Ectodermal cell (in vitro differentiated cells): ENCODE measurements at regions not wholly inside any gene's neighbourhood (a gene's known extent, or its start where the extent isn't known, plus 50 kb on each side); places are given as distances from the start of the nearest gene placed in this dataset.
"Not testable (repeated sequence)": the region's sequence is repeated elsewhere in the genome, so short reads cannot be mapped to it uniquely, and the experiment has no call there.

ENCODE experiments used
- H3K27ac ChIP-seq: 2 replicates; pipeline ENCODE4 v1.7.0; 2013; ENCODE audit warnings: mild to moderate bottlenecking, low read depth, low read length; ENCODE audit not compliant: insufficient read depth, poor library complexity, severe bottlenecking
- H3K27me3 ChIP-seq: 2 replicates; pipeline ENCODE4 v1.7.0; 2013; ENCODE audit warnings: mild to moderate bottlenecking, low read length; ENCODE audit not compliant: insufficient read depth, control insufficient read depth, poor library complexity, severe bottlenecking
- H3K36me3 ChIP-seq: one replicate; pipeline ENCODE4 v1.7.0; 2013; ENCODE audit warnings: low read length; ENCODE audit not compliant: control insufficient read depth, insufficient read depth
- H3K4me1 ChIP-seq: one replicate; pipeline ENCODE4 v1.7.0; 2013; ENCODE audit warnings: low read length; ENCODE audit not compliant: control insufficient read depth, insufficient read depth
- H3K4me3 ChIP-seq: 2 replicates; pipeline ENCODE4 v1.7.0; 2013; ENCODE audit warnings: low read depth, low read length, control low read depth; ENCODE audit not compliant: insufficient read depth
- H3K9me3 ChIP-seq: 2 replicates; pipeline ENCODE4 v1.7.0; 2013; ENCODE audit warnings: mild to moderate bottlenecking, low read length, moderate library complexity; ENCODE audit not compliant: control insufficient read depth
- WGBS, 2 experiments: methylation state at CpG; one replicate each; pipeline ENCODE4 v1.1.7; 2013; ENCODE audit warnings: missing lambda C conversion rate in 2 of 2; 5-methylcytosine and 5-hydroxymethylcytosine counted together

DNA sequence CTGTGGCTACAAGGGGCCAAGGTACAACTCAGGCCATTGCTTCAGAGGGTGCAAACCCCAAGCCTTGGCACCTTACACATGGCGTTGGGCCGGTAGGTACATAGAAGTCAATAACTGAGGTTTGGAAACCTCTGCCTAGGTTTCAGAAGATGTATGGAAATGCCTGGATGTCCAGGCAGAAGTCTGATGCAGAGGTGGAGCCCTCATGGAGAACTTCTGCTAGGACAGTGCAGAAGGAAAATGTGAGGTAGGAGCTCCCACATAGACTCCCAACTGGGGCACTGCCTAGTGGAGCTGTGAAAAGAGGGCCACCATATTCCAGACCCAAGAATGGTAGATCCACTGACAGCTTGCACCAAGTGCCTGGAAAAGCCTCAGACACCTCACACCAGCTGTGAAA is 92.1 kb upstream of the SFRP2 start:
- H3K4me1 ChIP-seq, result no peaks in the 10 kb centered on the region
- H3K36me3 ChIP-seq, result no peaks in the 10 kb centered on the region
- no peaks in the 10 kb centered on the region for H3K27me3 ChIP-seq
- no peak overlapping the region for H3K27ac ChIP-seq
- WGBS, 2 experiments, result 95 to 96% methylated on average over 2 of the region's 2 CpGs
- no peak overlapping the region for H3K4me3 ChIP-seq
- H3K9me3 ChIP-seq, result no peaks in the 10 kb centered on the region

DNA sequence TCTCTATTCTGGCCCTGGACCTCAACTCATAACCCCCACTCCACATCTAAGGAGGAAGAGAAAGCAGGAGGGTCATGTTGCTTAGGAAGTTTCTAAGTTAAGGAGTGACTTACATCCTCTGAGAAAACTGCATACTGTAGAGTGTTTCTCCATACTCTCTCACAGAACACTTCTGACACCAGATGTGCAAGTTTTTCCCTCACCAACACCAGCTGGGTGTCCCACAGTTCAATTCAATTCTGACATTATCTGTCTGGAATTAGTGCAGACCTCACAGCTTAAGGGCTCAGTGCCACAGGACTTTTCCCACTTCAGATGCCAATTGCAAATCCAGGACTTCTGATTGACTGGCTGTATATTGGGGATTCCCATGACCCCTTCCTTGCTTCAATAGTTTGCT is 89.0 kb upstream of the SFRP2 start:
- no peak overlapping the region for H3K27ac ChIP-seq
- no peaks in the 10 kb centered on the region for H3K36me3 ChIP-seq
- no peaks in the 10 kb centered on the region for H3K9me3 ChIP-seq
- H3K27me3 ChIP-seq, result no peaks in the 10 kb centered on the region
- no peaks in the 10 kb centered on the region for H3K4me1 ChIP-seq
- no peak overlapping the region for H3K4me3 ChIP-seq

DNA sequence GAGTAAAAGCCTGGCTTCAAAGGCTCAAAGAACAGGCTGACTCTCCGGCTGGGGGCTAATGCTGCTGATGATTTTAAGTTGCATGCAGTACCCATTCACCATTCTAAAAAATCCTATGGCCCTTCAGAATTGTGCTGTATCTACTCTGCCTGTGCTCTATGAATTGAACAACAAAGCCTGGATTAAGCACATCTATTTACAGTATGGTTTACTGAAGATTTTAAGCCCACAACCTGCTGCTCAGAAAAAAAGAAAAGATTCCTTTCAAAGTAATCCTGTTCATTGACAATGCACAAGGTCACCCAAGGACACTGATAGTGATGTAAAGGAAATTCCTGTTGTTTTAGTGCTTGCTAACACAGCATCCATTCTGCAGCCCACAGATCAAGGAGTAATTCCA is 84.9 kb upstream of the SFRP2 start:
- WGBS, 2 experiments, result 71% methylated on average over 1 of the region's 1 CpG

DNA sequence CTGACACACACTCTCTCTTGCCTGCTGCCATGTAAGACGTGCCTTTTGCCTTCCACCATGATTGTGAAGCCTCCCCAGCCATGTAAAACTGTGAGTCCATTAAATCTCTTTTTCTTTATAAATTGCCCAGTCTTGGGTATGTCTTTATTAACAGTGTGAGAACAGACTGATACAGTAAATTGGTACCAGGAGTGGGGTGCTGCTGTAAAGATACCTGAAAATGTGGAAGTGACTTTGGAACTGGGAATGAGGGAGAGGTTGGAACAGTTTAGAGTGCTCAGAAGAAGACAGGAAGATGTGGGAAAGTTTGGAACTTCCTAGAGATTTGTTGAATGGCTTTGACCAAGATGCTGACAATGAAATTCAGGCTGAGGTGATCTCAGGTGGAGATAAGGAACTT is 77.9 kb upstream of the SFRP2 start:
- not testable (repeated sequence) for H3K4me3 ChIP-seq, H3K4me1 ChIP-seq, H3K9me3 ChIP-seq, H3K27me3 ChIP-seq, H3K27ac ChIP-seq, H3K36me3 ChIP-seq
- 86 to 100% methylated on average over 1 of the region's 1 CpG for WGBS, 2 experiments

More for the DNA sequence above, 84.9 kb upstream of the SFRP2 start:
- Histone ChIP-seq H3K4me3 (no peak overlapping the region), H3K27ac (no peak overlapping the region), H3K36me3 (no peaks in the 10 kb centered on the region), H3K4me1 (no peaks in the 10 kb centered on the region), H3K27me3 (no peaks in the 10 kb centered on the region), H3K9me3 (no peaks in the 10 kb centered on the region)

DNA sequence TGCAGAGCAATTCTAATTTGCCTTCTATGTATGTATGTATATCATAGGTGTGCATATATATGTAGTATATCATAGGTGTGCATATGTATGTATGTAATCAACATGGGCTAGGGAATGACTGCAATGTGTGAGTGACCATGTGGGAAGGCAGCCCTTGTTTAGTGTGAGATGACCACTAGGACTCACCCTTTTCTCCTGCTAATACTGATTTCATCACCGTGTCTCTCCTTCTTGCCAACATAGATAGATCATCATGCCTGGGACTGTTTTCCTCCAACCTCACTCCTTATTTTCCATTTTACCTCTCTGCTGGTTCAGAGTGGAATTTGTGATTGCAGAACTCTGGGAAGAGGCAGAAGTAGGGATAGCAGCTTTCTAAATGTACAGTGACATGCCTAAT is 63.6 kb upstream of the SFRP2 start:
- Histone ChIP-seq H3K36me3 (no peaks in the 10 kb centered on the region), H3K27me3 (no peaks in the 10 kb centered on the region), H3K27ac (no peak overlapping the region), H3K4me3 (no peak overlapping the region), H3K4me1 (peaks cover 7% of the 10 kb centered on the region), H3K9me3 (no peaks in the 10 kb centered on the region)
- WGBS, 2 experiments, result 97 to 100% methylated on average over 1 of the region's 1 CpG

DNA sequence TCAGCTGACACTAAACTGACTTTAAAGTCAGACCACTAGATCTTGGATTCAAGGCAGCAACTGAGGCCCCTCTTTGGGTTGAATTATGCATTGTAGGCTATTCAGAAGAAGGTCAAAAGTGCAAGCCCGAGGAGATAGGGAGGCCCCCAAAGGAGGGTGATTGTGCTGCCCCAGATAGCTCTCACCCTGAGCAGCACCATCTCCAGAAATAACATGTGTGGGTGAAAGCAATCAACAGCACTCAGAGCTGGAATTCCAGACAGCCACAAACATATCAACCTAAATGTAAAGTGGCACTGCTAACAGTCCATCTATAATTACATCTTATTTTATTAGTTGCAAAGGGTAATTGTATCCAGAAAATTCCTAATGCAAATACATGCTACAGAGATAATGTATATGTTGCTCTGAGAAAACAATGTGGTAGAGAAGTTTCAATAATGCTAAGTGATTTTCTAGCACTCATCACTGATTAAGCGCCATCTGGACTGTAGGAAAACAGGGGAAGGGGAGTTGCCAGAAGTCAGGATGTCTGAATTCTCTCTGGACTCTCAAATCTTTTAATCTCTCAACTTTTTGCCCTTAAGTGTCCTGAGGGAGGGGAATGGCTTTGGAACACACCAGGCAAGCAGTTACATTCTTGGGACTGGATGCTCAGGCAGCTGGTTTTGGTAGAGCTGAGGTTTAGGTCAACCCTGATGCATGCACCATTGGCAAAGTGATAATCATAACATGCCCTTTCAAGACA is 61.8 kb upstream of the SFRP2 start:
- no peak overlapping the region for H3K4me3 ChIP-seq
- H3K36me3 ChIP-seq, result no peaks in the 10 kb centered on the region
- WGBS, 2 experiments, result 61 to 66% methylated on average over 2 of the region's 2 CpGs
- H3K27ac ChIP-seq, result no peak overlapping the region
- no peaks in the 10 kb centered on the region for H3K27me3 ChIP-seq
- H3K4me1 ChIP-seq, result peaks cover 7% of the 10 kb centered on the region
- H3K9me3 ChIP-seq, result no peaks in the 10 kb centered on the region

DNA sequence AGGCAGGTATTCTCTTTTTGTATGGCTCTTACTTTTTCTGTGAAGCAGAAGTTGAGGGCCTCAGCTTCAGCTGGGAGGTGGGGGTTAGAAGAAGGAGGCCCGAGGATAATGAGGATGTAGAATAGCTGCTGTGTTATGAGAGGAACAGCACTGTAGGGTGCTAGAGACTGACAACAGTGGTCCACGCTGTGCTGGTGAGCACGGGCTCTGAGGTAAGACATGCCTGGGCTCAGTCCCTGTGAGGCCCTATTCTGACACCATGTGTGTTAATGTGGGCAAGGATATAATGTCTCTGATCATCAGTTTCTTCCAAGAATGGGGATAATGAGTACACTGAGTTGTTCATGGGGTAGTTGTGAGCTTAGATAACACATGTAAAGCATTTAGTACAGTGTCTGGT is 55.3 kb upstream of the SFRP2 start:
- H3K36me3 ChIP-seq, result no peaks in the 10 kb centered on the region
- H3K9me3 ChIP-seq, result no peaks in the 10 kb centered on the region
- no peak overlapping the region for H3K4me3 ChIP-seq
- WGBS, 2 experiments, result 55 to 59% methylated on average over 3 of the region's 3 CpGs
- no peaks in the 10 kb centered on the region for H3K27me3 ChIP-seq
- no peak overlapping the region for H3K27ac ChIP-seq
- H3K4me1 ChIP-seq, result no peaks in the 10 kb centered on the region
